ENCODE measurements at regions not wholly inside any gene's neighbourhood (a gene's known extent, or its start where the extent isn't known, plus 50 kb on each side); places are given as distances from the start of the nearest gene placed in this dataset.

DNA sequence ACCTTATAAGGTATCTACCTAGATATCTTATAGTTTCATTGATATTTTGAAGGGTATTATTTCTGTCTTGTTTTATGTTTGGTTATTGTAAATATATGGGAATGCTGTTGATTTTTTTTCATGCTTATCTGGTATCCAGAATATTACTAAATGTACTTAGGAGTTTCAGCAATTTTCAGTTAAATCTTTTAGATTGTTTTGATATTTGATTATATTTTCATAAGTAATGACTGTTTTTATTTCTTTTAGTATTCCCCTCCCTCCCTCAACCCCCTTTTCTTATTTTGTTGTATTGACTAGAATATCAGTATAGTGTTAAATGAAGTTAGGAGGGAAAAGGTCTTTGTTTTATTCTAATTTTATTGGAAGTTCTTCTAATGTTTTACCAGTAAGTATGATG, 344.4 kb upstream of the PROX1 start:
- DNase-seq (ENCODE audit: low read depth, low spot score), result no peak

DNA sequence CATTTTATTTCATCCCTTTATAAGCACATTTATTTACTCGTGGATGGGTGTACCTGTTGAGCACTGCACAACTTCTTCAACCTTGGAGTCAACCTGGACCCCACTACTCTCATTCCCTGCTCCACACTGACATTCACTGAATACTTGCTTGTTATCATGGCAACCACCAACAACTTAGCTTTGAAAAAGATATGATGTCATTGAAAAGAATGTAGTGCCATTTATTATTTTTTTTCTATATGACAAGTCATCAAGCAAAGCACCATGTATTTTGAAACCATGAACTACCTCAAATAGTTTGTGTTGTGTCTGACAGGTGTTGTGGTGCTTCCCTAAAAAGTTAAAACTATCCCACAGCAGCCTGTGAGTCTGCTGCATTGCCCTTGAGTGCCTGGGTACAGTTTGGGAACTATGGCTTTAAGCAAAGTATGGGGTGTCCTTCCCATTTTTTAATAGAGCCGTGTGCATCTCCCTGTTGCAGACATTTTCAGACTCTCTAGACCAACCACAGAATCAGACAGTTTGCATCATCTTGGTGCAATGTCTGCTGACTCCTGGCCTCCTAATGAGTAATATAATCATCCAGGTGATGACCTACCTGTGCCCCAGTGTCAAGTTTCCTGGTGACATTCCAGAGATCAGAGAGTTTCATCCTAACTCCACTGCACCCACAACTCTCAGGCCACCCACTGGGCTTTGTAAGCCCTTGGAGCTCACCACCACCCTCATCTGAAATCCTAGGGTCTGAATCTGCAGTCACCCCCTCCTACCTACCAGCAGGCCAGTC, 339.7 kb upstream of the PROX1 start:
- no peak for DNase-seq (ENCODE audit: low read depth, low spot score)

DNA sequence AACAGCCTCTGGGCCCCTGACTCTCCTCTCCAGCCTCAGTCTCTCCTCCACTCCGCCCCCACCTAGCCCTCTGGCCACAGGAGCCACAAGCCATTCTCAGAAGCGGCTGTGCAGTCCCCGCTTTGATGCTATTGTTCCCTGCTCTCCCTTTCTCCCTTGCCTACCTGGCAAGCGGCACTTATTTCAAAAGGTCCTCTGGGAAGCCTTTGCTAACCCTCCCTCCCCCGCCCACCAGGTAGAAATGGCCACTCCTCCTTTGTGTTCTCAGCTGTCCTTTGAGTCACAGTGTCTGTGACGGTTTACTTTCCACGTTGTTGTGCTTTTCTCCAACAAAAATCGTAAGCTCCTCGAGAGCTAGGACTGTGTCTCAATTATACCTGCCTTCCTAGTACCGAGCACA, 338.4 kb upstream of the PROX1 start:
- DNase-seq (ENCODE audit: low read depth, low spot score), result no peak

DNA sequence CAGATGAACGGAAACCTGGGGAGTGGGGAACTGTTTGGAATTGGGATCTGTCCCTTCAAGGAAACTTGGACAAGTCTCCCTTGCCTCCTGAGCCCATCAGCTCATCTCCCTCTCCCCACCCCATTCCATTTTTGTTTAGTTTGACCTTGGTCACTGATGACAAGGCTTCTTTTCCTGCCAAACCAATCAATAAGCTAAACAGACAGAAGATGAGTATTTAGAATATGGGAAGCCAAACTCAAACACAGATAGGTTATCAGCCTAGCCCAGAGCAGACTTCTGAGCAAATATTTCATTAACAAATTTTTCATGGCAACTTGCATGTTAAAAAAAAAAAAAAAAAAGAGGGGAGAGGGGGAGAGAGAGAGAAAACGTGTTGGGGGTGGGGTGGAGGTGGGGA, 337.2 kb upstream of the PROX1 start:
- no peak for DNase-seq (ENCODE audit: low read depth, low spot score)

DNA sequence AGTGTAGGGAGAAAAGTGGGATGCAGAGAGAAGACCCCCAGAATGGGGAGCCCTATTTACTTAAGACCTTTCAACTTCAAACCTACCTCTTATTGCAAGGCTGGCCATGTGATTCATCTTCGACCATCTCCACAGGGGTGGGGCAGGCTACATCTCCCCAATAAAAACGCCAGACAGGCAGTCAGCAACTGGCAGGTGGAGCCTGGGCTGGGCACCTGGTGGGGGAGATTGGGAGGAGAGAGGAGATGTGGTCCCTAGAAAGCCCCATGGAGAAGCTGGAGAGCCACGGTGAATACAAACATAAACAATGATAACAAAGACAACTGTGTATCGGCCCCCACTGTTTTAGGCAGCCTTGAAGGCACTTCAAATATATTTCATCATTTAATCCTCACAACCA, 336.7 kb upstream of the PROX1 start:
- DNase-seq (ENCODE audit: low read depth, low spot score), result no peak

DNA sequence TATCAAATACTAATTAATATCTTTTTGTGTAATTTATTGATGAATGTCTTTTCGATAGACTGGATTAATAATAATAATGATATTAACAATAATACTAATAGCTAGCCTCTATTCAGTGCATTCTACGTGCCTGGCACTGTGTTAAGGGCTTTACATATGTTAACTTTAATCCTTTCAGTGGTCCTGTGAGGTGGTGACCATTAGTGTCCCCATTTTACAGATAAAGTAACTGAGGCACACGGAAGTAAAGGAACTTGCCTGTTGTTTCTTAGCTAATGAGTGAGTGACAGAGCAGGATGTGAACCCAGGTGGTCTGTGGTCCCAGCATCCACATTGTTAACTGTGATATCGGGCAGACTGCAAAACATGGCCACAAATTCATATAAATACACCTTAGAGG, 335.7 kb upstream of the PROX1 start:
- DNase-seq (ENCODE audit: low read depth, low spot score), result no peak

DNA sequence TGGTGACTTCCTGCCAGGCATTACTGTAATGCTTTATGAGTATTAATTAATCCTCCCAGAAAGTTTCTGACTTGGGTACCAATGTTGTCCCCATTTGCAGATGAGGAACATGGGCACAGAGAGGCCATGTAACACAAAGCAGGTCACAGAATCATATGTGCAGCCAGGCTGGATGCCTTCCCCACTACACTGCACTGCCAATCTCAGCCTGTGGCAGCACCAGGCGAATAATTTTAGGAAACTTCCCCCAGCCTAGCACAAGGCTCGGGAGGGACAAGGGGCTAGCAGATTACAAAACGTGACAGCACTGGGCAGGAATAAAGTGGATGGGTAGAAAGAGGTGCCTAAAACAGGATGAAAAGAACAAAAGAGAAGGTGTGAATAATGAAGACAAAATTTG, 331.7 kb upstream of the PROX1 start:
- DNase-seq (ENCODE audit: low read depth, low spot score), result no peak

DNA sequence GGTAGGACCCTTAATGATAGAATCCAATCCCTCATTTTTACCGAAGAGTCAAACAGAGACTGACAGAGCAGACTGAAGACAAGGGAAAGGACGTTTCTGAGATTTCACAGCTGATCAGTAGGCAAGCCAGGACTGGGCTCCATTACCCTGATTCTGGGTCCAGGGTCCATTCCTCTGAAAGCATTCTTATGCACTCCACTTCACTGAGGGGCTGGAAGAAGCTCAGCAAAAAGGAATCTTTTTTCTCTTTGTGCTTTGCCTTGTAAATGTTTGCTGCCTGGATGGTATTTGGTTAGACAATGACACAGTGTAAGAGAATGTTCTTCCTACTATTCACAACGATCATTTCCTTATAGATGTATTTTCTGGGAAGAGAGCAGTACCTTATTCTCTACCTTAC, 331.3 kb upstream of the PROX1 start:
- no peak for DNase-seq (ENCODE audit: low read depth, low spot score)

DNA sequence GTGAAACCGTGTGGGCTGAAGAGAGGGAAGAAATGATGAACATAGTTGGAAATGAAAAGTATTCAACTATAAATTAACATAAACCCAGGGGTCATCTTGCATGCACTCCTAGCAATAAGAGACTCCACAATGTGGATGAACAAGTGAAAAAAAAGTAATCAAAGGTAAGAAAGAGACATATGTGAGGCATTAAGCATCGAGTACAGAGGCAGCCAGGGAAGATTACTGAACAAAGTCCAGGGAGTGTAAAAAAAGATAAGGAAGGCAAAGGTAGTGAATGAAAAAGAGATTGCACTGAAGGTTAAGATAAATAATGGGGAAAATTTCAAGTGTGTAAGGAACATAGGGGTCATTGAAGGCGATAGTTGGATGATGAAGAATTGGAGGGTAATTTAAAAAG, 330.8 kb upstream of the PROX1 start:
- DNase-seq (ENCODE audit: low read depth, low spot score), result no peak

DNA sequence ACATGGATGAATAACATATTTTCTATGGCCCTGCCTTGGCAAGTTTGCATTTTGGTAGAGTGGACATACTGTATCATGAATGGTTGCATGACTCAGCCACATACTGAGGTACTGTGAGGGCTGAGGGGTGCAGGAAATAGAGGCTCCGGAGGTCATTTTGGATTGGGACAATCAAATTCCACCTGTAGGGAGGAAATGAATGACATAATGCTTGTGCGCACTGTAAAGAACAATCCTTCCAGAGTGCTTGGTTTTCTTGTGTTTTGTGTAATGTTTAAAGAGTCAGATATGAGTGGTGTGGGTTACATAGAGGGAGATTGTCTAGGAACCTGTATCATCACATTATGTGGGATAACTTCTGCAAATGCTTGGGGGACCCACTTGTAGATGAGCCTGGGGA, 329.9 kb upstream of the PROX1 start:
- DNase-seq (ENCODE audit: low read depth, low spot score), result no peak

DNA sequence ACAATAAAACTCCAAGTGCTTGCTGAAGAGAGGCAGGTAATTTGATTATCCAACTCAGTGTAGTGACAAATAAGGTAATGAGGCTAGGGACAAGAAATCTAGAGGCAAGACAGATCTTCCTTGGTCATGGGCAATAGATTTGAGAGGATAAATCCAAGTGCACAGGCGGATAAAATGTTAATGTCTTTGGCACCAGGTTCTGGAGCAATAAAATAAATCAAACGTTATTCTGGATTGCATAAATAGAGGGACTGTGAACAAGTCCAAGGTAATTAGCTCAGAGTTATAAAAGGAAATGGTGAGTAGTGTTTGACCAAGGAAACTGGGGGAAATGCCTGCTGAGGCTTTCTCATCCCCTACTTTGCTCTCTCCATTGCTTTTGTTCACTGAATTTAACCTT, 329.3 kb upstream of the PROX1 start:
- DNase-seq (ENCODE audit: low read depth, low spot score), result no peak

DNA sequence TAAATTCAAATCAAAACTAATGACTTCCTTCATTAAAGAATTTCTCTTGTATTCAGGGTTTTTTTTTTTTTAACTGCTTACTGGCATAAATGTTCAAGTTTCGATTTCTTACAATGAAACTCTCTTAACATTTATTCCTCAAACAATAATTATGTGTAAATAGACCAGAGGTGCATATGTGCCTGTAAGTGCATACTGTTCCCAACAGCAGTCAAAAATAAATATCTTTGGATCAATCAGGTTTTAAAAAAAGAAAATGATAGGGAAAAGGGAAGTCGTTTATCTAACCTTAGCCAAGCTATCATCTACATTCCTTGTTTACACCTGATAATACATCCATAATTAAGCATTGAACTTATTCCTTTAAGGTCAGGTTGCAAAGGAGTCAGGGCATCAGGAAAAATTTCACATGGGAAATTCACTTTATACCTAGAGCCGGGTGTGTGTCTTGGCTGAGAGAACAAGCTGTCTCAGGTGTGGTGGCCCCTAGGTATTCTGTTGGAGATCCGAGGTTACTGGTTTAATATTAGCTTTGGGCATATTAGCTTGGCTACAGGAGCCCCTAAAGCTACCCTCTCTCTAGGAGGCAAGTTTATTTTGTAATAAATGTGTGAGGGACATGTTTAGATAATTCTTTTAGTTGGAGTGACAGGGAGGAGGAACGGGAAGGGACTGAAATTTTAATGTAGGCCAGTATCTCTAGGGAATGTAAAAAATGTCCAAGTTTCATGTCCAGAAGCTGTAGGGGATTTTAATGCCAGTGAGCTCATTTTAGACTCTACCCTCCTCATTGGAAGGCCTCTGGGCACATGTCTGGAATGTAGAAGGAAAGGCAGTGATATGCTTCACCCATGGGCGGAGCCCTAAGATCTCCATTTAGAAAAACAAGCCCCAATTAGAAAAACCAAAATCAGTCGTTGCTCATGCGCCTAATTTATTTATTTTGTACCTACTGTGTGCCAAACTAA, 327.9 kb upstream of the PROX1 start:
- no peak for DNase-seq (ENCODE audit: low read depth, low spot score)

DNA sequence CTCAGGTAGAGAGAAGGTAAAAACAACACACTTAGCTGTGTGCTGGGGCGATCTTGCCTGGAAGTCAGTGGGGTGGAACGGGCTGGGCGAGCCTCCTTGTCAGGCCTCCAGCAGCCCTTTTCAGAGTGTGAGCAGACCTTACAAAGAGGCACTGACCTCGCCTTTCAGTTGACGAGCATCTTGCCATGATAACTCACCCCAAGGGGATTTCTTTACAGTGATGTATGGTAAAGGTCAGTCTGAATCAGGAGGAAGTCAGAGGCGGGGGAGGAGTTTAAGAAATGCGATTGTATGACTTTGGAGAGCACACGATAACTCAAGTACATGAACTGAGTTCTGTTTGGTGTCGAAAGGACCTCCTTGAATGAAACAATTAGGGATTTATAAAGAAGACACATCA, 326.5 kb upstream of the PROX1 start:
- no peak for DNase-seq (ENCODE audit: low read depth, low spot score)

DNA sequence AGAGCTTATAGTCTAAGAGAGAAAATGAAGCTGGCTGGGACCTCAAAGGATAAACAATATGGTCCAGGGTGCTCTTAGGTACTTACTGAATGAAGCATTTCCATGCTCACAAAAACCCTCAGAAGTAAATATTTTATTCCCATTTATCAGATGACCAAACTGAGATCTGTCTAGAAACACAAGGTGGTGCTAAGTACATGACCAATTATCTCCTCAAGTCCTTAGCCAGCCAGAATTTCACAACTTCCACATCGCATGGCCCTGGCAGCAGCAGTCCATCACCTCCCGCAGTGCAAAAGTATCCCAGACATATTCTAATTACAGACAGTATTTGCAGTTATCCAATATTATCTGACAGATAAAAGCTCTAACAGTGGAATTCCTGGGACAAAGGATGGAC, 321.7 kb upstream of the PROX1 start:
- DNase-seq (ENCODE audit: low read depth, low spot score), result no peak

DNA sequence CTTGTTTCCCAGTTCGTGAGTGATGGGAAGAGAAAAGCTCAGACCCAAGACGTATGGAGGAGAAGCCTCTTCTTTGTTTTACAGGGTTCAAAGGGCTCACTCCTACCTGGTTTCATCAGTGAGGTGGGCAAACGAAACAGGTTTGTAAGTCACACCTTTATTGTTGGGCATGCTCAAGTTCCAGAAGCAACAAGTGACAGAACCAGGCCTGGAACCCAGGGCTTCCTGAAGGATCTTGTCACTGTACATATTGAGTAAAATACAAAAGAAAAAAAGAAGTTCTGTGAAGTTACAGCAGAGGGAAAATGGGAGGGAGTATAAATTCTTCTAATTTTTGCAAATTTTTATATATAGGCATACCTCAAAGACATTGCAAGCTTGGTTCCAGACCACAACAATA, 320.9 kb upstream of the PROX1 start:
- DNase-seq (ENCODE audit: low read depth, low spot score), result no peak

DNA sequence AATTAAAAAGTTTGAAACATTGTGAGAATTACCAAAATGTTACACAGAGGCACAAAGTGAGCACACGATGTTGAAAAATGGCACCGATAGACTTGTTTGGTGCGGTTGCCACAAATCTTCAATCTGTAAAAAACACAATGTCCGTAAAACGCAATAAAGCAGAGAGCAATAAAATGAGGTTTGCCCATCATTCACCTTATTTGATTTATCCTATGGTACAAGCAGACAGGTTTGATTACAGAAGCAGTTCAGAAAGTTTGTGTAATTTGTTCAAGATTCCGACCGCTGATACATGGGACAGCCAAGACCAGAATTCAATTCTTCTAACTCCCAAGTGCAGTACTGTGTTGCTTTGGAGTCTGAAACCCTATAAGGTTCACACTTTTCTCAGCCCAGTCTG, 318.3 kb upstream of the PROX1 start:
- no peak for DNase-seq (ENCODE audit: low read depth, low spot score)

DNA sequence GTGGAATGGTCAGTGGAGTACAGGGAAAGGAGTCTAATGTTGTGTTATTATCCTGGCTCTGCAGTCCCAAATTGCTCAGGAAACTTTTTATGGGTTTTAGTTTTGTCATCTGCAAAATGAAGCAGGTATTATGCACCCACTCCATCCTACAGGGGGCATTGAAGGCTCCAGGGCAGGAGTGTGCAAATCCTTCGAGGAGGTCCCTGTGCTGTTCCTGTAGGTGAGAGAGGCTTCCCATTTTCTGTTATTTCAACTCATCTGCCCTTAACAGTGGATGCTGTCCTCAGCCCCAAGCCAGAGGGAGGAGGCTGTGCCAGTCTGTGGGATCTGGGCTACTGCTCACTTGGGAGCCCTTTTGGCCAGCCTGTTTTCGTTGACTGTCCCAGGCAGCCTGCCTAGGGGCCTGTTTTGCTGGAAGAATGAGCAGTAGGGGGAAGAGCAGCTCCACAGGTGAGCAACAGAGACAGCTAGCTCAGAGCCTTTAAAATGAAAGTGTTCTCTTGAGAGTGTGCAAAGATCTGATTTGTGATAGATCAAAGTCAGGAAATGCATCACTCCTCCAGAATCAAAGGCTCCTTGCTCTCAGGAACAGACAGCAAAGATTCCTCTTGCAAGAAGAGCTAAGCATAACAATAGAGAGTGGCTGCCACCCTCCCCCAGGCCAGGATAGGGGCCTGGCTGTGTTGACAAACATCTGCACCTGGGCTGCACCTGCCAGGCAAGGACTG, 317.6 kb upstream of the PROX1 start:
- no peak for DNase-seq (ENCODE audit: low read depth, low spot score)

DNA sequence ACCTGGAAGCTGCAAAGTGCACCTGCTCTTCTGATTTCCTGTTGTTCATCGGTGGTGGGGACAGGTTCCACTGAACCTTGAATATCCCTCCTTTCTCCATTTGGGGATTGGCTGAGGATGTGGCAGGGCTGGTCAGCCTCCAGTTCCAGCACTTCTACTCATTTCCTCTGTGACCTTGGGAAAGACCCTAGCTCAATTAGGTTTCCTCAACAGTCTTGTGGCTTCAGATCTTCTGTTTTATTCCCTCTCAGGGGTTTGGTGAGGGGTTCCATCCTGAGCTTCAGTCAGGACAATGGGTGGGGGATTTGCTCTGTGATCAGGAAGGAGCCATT, 317.1 kb upstream of the PROX1 start:
- no peak for DNase-seq (ENCODE audit: low read depth, low spot score)

DNA sequence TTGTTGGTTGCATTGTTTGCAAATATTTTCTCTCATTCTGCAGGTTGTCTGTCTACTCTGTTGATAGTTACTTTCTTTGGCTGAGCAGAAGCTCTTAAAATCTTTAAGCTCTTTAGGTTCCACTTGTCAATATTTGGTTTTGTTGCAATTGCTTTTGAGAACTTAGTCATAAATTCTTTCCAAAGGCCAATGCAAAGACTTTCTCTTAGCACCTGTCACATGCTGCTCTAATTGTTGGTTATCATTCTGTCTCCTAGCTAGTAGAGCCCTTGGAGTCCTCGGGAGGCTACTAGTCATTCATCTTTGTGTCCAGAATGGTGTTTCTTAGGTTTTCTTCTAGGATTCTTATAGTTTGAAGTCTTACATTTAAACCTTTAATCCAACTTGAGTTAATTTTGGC, 312.7 kb upstream of the PROX1 start:
- DNase-seq (ENCODE audit: low read depth, low spot score), result no peak

DNA sequence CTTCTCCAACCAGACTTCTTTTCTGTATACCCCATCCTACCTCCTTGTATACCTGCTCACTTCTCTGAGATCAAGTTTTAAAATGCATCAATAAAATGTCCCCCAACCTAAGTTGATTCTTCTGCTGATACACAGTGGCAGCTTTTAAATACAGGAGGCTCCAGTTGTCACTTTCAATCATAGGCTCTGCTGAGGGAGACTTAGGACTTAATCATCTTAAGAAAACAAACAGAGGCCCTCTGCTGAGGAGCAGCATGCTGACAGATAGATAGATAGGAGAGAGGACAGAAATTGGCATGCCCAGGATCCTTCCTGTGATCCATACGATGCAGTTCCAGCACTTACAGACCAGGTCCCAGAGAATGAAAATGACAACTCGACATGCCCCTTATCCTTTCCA, 311.0 kb upstream of the PROX1 start:
- DNase-seq (ENCODE audit: low read depth, low spot score), result no peak

DNA sequence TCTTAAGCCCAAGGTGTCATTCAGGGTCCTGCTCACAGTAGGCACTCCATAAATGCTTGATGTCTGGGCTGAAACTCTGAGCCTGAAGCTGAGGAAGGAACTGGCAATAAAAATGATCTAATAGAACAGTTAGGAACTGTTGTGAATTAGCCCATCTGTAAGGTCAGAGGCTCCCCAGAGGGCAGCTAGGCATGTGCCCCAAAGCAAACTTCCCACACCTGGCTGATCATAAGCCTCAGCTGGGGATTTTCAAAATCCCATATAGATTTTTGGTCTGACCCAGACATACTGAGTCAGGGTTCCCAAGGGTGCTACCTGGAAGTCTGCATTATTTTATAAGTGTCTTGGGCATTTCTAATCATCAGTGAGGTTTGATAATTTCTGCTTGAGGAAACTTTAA, 309.4 kb upstream of the PROX1 start:
- no peak for DNase-seq (ENCODE audit: low read depth, low spot score)

DNA sequence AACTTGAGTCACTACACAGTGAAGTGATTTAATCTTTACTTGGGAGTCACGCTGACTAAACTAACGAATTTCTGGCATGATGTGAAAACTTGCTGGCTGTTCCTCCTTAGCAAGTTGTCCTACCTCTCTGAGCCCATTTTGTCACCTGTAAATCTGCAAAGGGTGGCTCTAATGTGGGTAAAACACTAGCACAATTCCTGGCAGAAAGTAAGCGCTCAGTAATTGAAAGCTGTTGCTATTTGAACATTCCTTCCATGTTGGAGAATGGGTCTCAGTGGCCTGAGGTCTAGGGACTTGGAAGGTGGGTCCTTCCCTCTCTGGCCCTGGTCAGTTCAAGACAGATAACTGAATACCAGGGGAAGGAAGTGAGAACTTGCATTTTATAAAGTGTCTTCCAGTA, 309.0 kb upstream of the PROX1 start:
- DNase-seq (ENCODE audit: low read depth, low spot score), result no peak

DNA sequence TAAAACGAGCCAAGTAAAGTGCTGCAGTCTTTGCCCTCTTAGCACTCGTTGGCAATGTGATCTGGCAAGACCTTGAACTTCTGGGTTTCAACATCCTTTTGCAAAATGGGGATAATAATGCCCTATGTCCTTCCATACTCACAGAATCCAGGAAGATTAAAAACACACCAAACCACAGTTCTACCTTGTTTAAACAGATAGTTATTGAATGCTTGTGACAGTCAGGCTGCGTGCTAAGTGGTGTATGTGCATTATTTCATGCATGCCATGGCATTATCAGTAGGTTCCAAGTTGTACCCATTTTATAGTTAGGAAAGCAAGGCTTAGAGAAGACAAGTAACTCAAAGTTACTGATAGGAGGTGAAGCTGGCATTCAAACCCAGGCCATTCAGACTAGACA, 308.6 kb upstream of the PROX1 start:
- no peak for DNase-seq (ENCODE audit: low read depth, low spot score)

Measured in activated naive CD8-positive, alpha-beta T cell treated with anti-CD3 and anti-CD28 coated beads, Interleukin-2, amount 50 U/mL, for 16 hours (primary cell).